NOMO-1 treated with dmso at 0.1 percent for 144 hours (cell line): ENCODE measurements at regions not wholly inside any gene's neighbourhood (a gene's known extent, or its start where the extent isn't known, plus 50 kb on each side); places are given as distances from the start of the nearest gene placed in this dataset.
"Not testable (repeated sequence)": the region's sequence is repeated elsewhere in the genome, so short reads cannot be mapped to it uniquely, and the experiment has no call there.

Experiments
- DNase-seq: peaks from one replicate; lab custom pipeline; 2025; ENCODE audit not compliant: unreplicated experiment; lab: John Stamatoyannopoulos, UW

- no peak for DNase-seq
Measured at GRCh38 chr2:106339609-106340008, 128.6 kb downstream of the RGPD3 start.

- DNase-seq, result no peak
Measured at GRCh38 chr2:106339132-106339531, 129.1 kb downstream of the RGPD3 start.

- DNase-seq, result no peak
Measured at GRCh38 chr2:106338043-106338442, 130.2 kb downstream of the RGPD3 start.

- no peak for DNase-seq
Measured at GRCh38 chr2:106336737-106337136, 131.5 kb downstream of the RGPD3 start.

GRCh38 chr2:106336108-106336507 is 132.1 kb downstream of the RGPD3 start:
- DNase-seq, result no peak

GRCh38 chr2:106334802-106335201 is 133.4 kb downstream of the RGPD3 start:
- DNase-seq, result no peak

GRCh38 chr2:106333253-106333873 is 134.8 kb downstream of the RGPD3 start:
- DNase-seq, result not testable (repeated sequence)

GRCh38 chr2:106332054-106332453 is 136.2 kb downstream of the RGPD3 start:
- DNase-seq, result no peak

- peak; percentile 20 for DNase-seq
Measured at GRCh38 chr2:106330384-106331261, 136.5 kb upstream of the UXS1 start.

GRCh38 chr2:106323337-106324013 is 129.4 kb upstream of the UXS1 start:
- no peak for DNase-seq

GRCh38 chr2:106322281-106322680 is 128.2 kb upstream of the UXS1 start:
- no peak for DNase-seq

- not testable (repeated sequence) for DNase-seq
Measured at GRCh38 chr2:106320439-106320838, 126.3 kb upstream of the UXS1 start.

GRCh38 chr2:106316915-106317314 is 122.8 kb upstream of the UXS1 start:
- DNase-seq, result no peak

- peak; percentile 3 for DNase-seq
Measured at GRCh38 chr2:106314444-106314843, 120.3 kb upstream of the UXS1 start.

GRCh38 chr2:106311041-106311370 is 116.9 kb upstream of the UXS1 start:
- no peak for DNase-seq

- DNase-seq, result no peak
Measured at GRCh38 chr2:106307860-106308259, 113.8 kb upstream of the UXS1 start.

GRCh38 chr2:106306387-106306786 is 112.3 kb upstream of the UXS1 start:
- no peak for DNase-seq

- DNase-seq, result no peak
Measured at GRCh38 chr2:106304612-106305184, 110.6 kb upstream of the UXS1 start.

- DNase-seq, result no peak
Measured at GRCh38 chr2:106299696-106300095, 105.6 kb upstream of the UXS1 start.

- DNase-seq, result no peak
Measured at GRCh38 chr2:106296182-106296815, 102.2 kb upstream of the UXS1 start.

GRCh38 chr2:106294182-106294581 is 100.1 kb upstream of the UXS1 start:
- DNase-seq, result no peak
